Endothelial cell of umbilical vein (primary cell): ENCODE measurements at regions not wholly inside any gene's neighbourhood (a gene's known extent, or its start where the extent isn't known, plus 50 kb on each side); places are given as distances from the start of the nearest gene placed in this dataset.
"Not testable (repeated sequence)": the region's sequence is repeated elsewhere in the genome, so short reads cannot be mapped to it uniquely, and the experiment has no call there.

Experiments
- BruUV-seq: library from RNA; stranded (reverse); fragments of 400-500 nt; replicated peaks from 2 replicates; lab custom pipeline; 2021; lab: Mats Ljungman, UMichigan
- CTCF ChIA-PET: fragments of 300-600, 350-600 bp; sonication (Branson Sonifier 250); formaldehyde crosslinking; loops from one replicate; lab custom pipeline; 2021; ENCODE audit warnings: antibody characterized with exemption, inconsistent platforms; lab: Charles Lee
- POLR2A ChIA-PET: fragments of 300-600, 350-600 bp; sonication (Branson Sonifier 250); formaldehyde crosslinking; loops from one replicate; lab custom pipeline; 2021; ENCODE audit warnings: antibody characterized with exemption, inconsistent platforms; lab: Charles Lee
- DNase-seq: peaks from one replicate; pipeline ENCODE4 v3.0.0-alpha.2; 2011; ENCODE audit warnings: low read depth, low spot score
- FAIRE-seq: peaks from 2 replicates; lab custom pipeline; 2011; peaks lifted over from hg19 to GRCh38; lab: Jason Lieb, UNC
- H2AFZ ChIP-seq: 2 replicates; pipeline ENCODE4 v1.6.0; 2012; ENCODE audit warnings: low read depth, low read length, control low read depth, inconsistent platforms
- H3K27ac ChIP-seq: 2 replicates; pipeline ENCODE4 v1.5.1; 2011; ENCODE audit warnings: low read depth, mild to moderate bottlenecking, control low read depth, low read length, moderate library complexity; ENCODE audit not compliant: insufficient read depth
- H3K27me3 ChIP-seq, 2 experiments: 2 replicates each; pipeline versions ENCODE4 v1.6.0 to v1.6.1; 2011; ENCODE audit warnings: low read length in 2 of 2, mixed read lengths in 1 of 2; ENCODE audit not compliant: control insufficient read depth in 2 of 2, insufficient read depth in 2 of 2
- H3K36me3 ChIP-seq, 2 experiments: 2 replicates in 1 of 2; 3 replicates in 1 of 2; pipeline ENCODE4 v1.5.1; 2011; ENCODE audit warnings: low read length in 2 of 2, mild to moderate bottlenecking in 1 of 2, moderate library complexity in 1 of 2; ENCODE audit not compliant: control insufficient read depth in 2 of 2, insufficient read depth in 2 of 2; ENCODE audit errors: extremely low read depth in 1 of 2
- H3K4me1 ChIP-seq: 3 replicates; pipeline ENCODE4 v1.5.1; 2011; ENCODE audit warnings: mild to moderate bottlenecking, low read length; ENCODE audit not compliant: control insufficient read depth, insufficient read depth; ENCODE audit errors: extremely low read depth
- H3K4me2 ChIP-seq: 2 replicates; pipeline ENCODE4 v1.6.1; 2011; ENCODE audit warnings: low read length, control low read depth, mixed read lengths; ENCODE audit not compliant: insufficient read depth
- H3K4me3 ChIP-seq, 3 experiments: fragments of 200-600 bp in 1 of 3; sonication (generic), shearing (Covaris generic) in 1 of 3; replicated peaks in 1 of 3; 2 replicates each; pipeline ENCODE4 v1.5.1; 2011 to 2016; ENCODE audit warnings: control low read depth in 3 of 3, low read length in 3 of 3, mild to moderate bottlenecking in 2 of 3, inconsistent platforms in 1 of 3, low read depth in 1 of 3, moderate library complexity in 1 of 3; ENCODE audit not compliant: insufficient read depth in 1 of 3
- H3K79me2 ChIP-seq: 2 replicates; pipeline ENCODE4 v1.6.0; 2012; ENCODE audit warnings: low read length, inconsistent platforms; ENCODE audit not compliant: control insufficient read depth, insufficient read depth
- H3K9ac ChIP-seq: replicated peaks from 2 replicates; pipeline ENCODE3; 2011; ENCODE audit warnings: low read length, control low read depth; ENCODE audit not compliant: insufficient read depth; ENCODE audit errors: extremely low read depth
- H3K9me1 ChIP-seq: replicated peaks from 3 replicates; pipeline ENCODE4 v1.6.0; 2011; ENCODE audit warnings: mild to moderate bottlenecking, low read length; ENCODE audit not compliant: control insufficient read depth, insufficient read depth; ENCODE audit errors: extremely low read depth
- H3K9me3 ChIP-seq: replicated peaks from 2 replicates; pipeline ENCODE4 v1.5.1; 2012; ENCODE audit warnings: low read length, inconsistent platforms; ENCODE audit not compliant: control insufficient read depth, insufficient read depth
- H4K20me1 ChIP-seq: replicated peaks from 2 replicates; pipeline ENCODE3; 2011; ENCODE audit warnings: mild to moderate bottlenecking, low read length; ENCODE audit not compliant: control insufficient read depth, insufficient read depth; ENCODE audit errors: extremely low read depth
- EZH2 ChIP-seq: IDR thresholded peaks from 2 replicates; pipeline ENCODE4 v1.6.1; 2012; ENCODE audit warnings: borderline replicate concordance, low read depth, mild to moderate bottlenecking, moderate library complexity, low read length, inconsistent platforms; ENCODE audit not compliant: severe bottlenecking
- FOS ChIP-seq: IDR thresholded peaks from 2 replicates; pipeline ENCODE4 v1.6.1; 2011; ENCODE audit warnings: mild to moderate bottlenecking, low read length, moderate library complexity, borderline replicate concordance; ENCODE audit not compliant: insufficient read depth
- GATA2 ChIP-seq: IDR thresholded peaks from 2 replicates; pipeline ENCODE4 v1.7.0; 2011; ENCODE audit warnings: low read depth, mild to moderate bottlenecking, moderate library complexity, mixed read lengths, low read length; ENCODE audit not compliant: insufficient read length, insufficient read depth
- JUN ChIP-seq: IDR thresholded peaks from 2 replicates; pipeline ENCODE4 v1.6.1; 2011; ENCODE audit warnings: borderline replicate concordance, low read depth; ENCODE audit not compliant: insufficient read length, insufficient read depth
- MYC ChIP-seq: IDR thresholded peaks from one replicate; pipeline ENCODE4 v1.6.1; 2011; ENCODE audit warnings: mild to moderate bottlenecking, low read depth, low read length
- POLR2A ChIP-seq: IDR thresholded peaks from 2 replicates; pipeline ENCODE4 v1.6.1; 2012; ENCODE audit warnings: low read depth, mild to moderate bottlenecking, control low read depth, low read length
- POLR2AphosphoS5 ChIP-seq: IDR thresholded peaks from 2 replicates; pipeline ENCODE4 v1.6.1; 2012; ENCODE audit warnings: low read depth, mild to moderate bottlenecking, control low read depth, low read length, moderate library complexity; ENCODE audit not compliant: insufficient read depth
- dilution Hi-C: fragments of 300-500 bp; cut with MboI; formaldehyde crosslinking; loops from one replicate; pipeline ENCODE4 v1.15.0; 2019; ENCODE audit warnings: low sequenced_read_pairs; ENCODE audit not compliant: extremely low pct_ligation_motif_present
- intact Hi-C: fragments of 100-400 bp; cut with micrococcal nuclease; formaldehyde crosslinking; loops from one replicate; pipeline ENCODE4 v1.10.0; 2022
- TF ChIP-seq, protein P1 (sequence below), 2 donors: IDR thresholded peaks; 1 replicate in 1 of 2; 2 replicates in 1 of 2; pipeline ENCODE4 v1.5.1; 2011; ENCODE audit warnings: low read length in 2 of 2, mild to moderate bottlenecking in 2 of 2, moderate library complexity in 2 of 2, control low read depth in 1 of 2, inconsistent platforms in 1 of 2, low read depth in 1 of 2; ENCODE audit not compliant: insufficient read depth in 1 of 2; ENCODE audit errors: extremely low read depth in 1 of 2
- TF ChIP-seq, protein P2 (sequence below): IDR thresholded peaks from 2 replicates; pipeline ENCODE4 v1.6.1; 2011; ENCODE audit not compliant: insufficient read depth, insufficient read length

DNA sequence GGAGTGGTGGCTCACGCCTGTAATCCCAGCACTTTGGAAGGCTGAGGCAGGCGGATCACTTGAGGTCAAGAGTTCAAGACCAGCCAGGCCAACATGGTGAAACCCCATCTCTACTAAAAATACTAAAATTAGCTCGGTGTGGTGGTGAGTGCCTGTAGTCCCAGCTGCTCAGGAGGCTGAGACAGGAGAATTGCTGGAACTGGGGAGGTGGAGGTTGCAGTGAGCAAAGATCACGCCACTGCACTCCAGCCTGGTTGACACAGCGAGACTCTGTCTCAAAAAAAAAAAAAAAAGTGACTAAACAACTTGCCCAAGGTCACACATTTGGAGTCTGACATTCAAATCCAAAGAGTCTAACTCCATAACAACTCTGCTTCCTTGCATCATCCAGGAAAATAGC is 192.4 kb upstream of the C16orf82 start:
- H2AFZ ChIP-seq, H3K9me1 ChIP-seq, H3K9ac ChIP-seq, DNase-seq, FAIRE-seq, H3K27ac ChIP-seq, dilution Hi-C loops, H3K27me3 ChIP-seq, BruUV-seq, H3K36me3 ChIP-seq, CTCF ChIA-PET, H3K9me3 ChIP-seq, H4K20me1 ChIP-seq, POLR2A ChIA-PET, intact Hi-C loops, H3K79me2 ChIP-seq, H3K4me1 ChIP-seq, H3K4me2 ChIP-seq, H3K4me3 ChIP-seq: not testable (repeated sequence)

DNA sequence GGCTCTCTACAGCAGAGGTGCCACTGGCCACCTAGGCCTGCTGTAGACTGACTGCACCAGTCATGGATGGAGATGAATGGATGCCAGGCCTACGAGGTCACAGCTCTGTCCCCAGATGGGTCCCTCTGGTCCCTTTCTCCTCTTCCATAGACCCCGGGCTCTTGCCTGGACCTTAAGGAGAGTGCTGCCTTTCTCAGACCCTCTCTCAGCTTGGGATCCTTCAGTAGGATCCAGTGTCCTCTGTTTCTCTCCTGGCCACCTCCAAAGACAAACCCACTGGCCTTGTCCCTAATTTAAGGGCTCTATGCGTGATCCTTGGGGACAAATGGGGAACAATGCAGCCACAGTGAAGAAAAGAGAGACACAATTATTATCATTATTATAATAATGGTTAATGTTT is 189.3 kb upstream of the C16orf82 start:
- no peak overlapping the region for H2AFZ ChIP-seq
- intact Hi-C loops, result no loop called here
- no peaks in the 10 kb centered on the region for H3K9me3 ChIP-seq
- no peak overlapping the region for H3K4me3 ChIP-seq
- no peaks in the 10 kb centered on the region for H3K79me2 ChIP-seq
- DNase-seq (no peak), FAIRE-seq (no peak)
- no peak overlapping the region for H3K9ac ChIP-seq
- no peaks in the 10 kb centered on the region for H3K27me3 ChIP-seq
- TF ChIP-seq, protein P1, sequence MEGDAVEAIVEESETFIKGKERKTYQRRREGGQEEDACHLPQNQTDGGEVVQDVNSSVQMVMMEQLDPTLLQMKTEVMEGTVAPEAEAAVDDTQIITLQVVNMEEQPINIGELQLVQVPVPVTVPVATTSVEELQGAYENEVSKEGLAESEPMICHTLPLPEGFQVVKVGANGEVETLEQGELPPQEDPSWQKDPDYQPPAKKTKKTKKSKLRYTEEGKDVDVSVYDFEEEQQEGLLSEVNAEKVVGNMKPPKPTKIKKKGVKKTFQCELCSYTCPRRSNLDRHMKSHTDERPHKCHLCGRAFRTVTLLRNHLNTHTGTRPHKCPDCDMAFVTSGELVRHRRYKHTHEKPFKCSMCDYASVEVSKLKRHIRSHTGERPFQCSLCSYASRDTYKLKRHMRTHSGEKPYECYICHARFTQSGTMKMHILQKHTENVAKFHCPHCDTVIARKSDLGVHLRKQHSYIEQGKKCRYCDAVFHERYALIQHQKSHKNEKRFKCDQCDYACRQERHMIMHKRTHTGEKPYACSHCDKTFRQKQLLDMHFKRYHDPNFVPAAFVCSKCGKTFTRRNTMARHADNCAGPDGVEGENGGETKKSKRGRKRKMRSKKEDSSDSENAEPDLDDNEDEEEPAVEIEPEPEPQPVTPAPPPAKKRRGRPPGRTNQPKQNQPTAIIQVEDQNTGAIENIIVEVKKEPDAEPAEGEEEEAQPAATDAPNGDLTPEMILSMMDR (IDR thresholded peaks at IDR 0.05; ENCODE audit: extremely low read depth in 1 of 2, insufficient read depth in 1 of 2, low read depth in 1 of 2, low read length in 2 of 2), result no peak
- TF ChIP-seq GATA2, result no peak
- no peak for TF ChIP-seq FOS
- TF ChIP-seq, protein P2, sequence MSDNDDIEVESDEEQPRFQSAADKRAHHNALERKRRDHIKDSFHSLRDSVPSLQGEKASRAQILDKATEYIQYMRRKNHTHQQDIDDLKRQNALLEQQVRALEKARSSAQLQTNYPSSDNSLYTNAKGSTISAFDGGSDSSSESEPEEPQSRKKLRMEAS, result no peak
- no peak for TF ChIP-seq MYC
- TF ChIP-seq POLR2AphosphoS5, result no peak
- TF ChIP-seq POLR2A, result no peak
- TF ChIP-seq JUN, result no peak
- TF ChIP-seq EZH2, result no peak
- H3K36me3 ChIP-seq, result no peaks in the 10 kb centered on the region
- no peak overlapping the region for H3K4me2 ChIP-seq
- H3K4me1 ChIP-seq, result no peaks in the 10 kb centered on the region
- no peaks in the 10 kb centered on the region for H3K9me1 ChIP-seq
- no TSS peak for BruUV-seq
- H4K20me1 ChIP-seq, result no peaks in the 10 kb centered on the region
- H3K27ac ChIP-seq, result no peak overlapping the region
- ChIA-PET CTCF (no interaction called here), POLR2A (no interaction called here)
- dilution Hi-C loops, result no loop called here
